HL-60 (cell line): ENCODE measurements at regions not wholly inside any gene's neighbourhood (a gene's known extent, or its start where the extent isn't known, plus 50 kb on each side); places are given as distances from the start of the nearest gene placed in this dataset.

Source experiments
- GABPA ChIP-seq: IDR thresholded peaks from 2 replicates; pipeline ENCODE4 v1.6.1; 2012; ENCODE audit warnings: low read depth
- POLR2AphosphoS5 ChIP-seq: IDR thresholded peaks from 2 replicates; pipeline ENCODE4 v1.6.1; 2012; ENCODE audit warnings: low read depth
- REST ChIP-seq: IDR thresholded peaks from 2 replicates; pipeline ENCODE4 v1.6.1; 2012; ENCODE audit warnings: low read depth; ENCODE audit not compliant: insufficient replicate concordance
- SPI1 ChIP-seq: IDR thresholded peaks from 2 replicates; pipeline ENCODE4 v1.6.1; 2012; ENCODE audit warnings: low read depth, mild to moderate bottlenecking, borderline replicate concordance
- TF ChIP-seq, protein P1 (sequence below): IDR thresholded peaks from one replicate; pipeline ENCODE4 v1.5.1; 2011; ENCODE audit warnings: low read length, control low read depth, inconsistent platforms; ENCODE audit not compliant: insufficient read depth

DNA sequence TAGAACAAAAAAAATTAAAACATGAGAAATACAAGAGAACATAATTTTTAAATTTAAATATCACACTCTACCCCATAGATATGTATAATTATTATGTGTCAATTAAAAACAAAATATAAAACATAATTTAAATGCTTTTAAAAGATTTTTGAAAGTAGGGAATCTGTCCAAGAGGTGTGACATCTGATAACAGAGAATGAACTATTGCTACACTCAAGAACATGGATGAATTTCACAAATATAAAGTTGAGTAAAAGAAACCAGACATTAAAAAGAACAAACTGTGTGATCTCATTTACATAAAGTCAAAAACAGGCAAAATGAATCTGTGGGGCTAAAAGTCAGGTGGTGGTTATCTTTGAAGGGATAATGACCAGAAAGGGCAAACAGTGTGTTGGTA, 106.5 kb upstream of the COL21A1 start:
- TF ChIP-seq, protein P1, sequence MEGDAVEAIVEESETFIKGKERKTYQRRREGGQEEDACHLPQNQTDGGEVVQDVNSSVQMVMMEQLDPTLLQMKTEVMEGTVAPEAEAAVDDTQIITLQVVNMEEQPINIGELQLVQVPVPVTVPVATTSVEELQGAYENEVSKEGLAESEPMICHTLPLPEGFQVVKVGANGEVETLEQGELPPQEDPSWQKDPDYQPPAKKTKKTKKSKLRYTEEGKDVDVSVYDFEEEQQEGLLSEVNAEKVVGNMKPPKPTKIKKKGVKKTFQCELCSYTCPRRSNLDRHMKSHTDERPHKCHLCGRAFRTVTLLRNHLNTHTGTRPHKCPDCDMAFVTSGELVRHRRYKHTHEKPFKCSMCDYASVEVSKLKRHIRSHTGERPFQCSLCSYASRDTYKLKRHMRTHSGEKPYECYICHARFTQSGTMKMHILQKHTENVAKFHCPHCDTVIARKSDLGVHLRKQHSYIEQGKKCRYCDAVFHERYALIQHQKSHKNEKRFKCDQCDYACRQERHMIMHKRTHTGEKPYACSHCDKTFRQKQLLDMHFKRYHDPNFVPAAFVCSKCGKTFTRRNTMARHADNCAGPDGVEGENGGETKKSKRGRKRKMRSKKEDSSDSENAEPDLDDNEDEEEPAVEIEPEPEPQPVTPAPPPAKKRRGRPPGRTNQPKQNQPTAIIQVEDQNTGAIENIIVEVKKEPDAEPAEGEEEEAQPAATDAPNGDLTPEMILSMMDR: no peak
- TF ChIP-seq REST: no peak
- no peak for TF ChIP-seq GABPA
- TF ChIP-seq POLR2AphosphoS5: no peak
- no peak for TF ChIP-seq SPI1
